ENCODE measurements at regions not wholly inside any gene's neighbourhood (a gene's known extent, or its start where the extent isn't known, plus 50 kb on each side); places are given as distances from the start of the nearest gene placed in this dataset.

GRCh38 chr6:47157653-47158219 is 115.6 kb upstream of the ADGRF1 start:
- no peak for DNase-seq (ENCODE audit: low read depth, low spot score)
- no peaks in the 10 kb centered on the region for H3K27me3 Mint-ChIP-seq (ENCODE audit: low read depth)
- no peaks in the 10 kb centered on the region for H3K36me3 Mint-ChIP-seq (ENCODE audit: low read depth)
- no peak overlapping the region for H3K27ac Mint-ChIP-seq (ENCODE audit: unreplicated experiment)
- H3K4me3 Mint-ChIP-seq = no peak overlapping the region
- no peak for TF ChIP-seq CTCF (conservative IDR thresholded peaks at IDR 0.05)
- H3K4me1 Mint-ChIP-seq = peaks cover 6% of the 10 kb centered on the region
- H3K9me3 Mint-ChIP-seq = no peaks in the 10 kb centered on the region

- Mint-ChIP-seq H3K4me1 (peaks cover 6% of the 10 kb centered on the region), H3K27me3 (ENCODE audit: low read depth) (no peaks in the 10 kb centered on the region), H3K36me3 (ENCODE audit: low read depth) (no peaks in the 10 kb centered on the region), H3K27ac (ENCODE audit: unreplicated experiment) (no peak overlapping the region), H3K4me3 (no peak overlapping the region), H3K9me3 (no peaks in the 10 kb centered on the region)
- TF ChIP-seq CTCF (conservative IDR thresholded peaks at IDR 0.05) = no peak
- DNase-seq (ENCODE audit: low read depth, low spot score) = no peak
Measured at GRCh38 chr6:47157063-47157462, 114.9 kb upstream of the ADGRF1 start.

- H3K27ac Mint-ChIP-seq (ENCODE audit: unreplicated experiment) = no peak overlapping the region
- peaks cover 6% of the 10 kb centered on the region for H3K4me1 Mint-ChIP-seq
- no peaks in the 10 kb centered on the region for H3K9me3 Mint-ChIP-seq
- H3K36me3 Mint-ChIP-seq (ENCODE audit: low read depth) = no peaks in the 10 kb centered on the region
- H3K27me3 Mint-ChIP-seq (ENCODE audit: low read depth) = no peaks in the 10 kb centered on the region
- H3K4me3 Mint-ChIP-seq = no peak overlapping the region
- no peak for TF ChIP-seq CTCF (conservative IDR thresholded peaks at IDR 0.05)
- DNase-seq (ENCODE audit: low read depth, low spot score) = no peak
Measured at GRCh38 chr6:47156196-47156595, 114.1 kb upstream of the ADGRF1 start.

GRCh38 chr6:47153404-47153755 is 111.2 kb upstream of the ADGRF1 start:
- Mint-ChIP-seq H3K4me3 (no peak overlapping the region), H3K27me3 (ENCODE audit: low read depth) (no peaks in the 10 kb centered on the region), H3K36me3 (ENCODE audit: low read depth) (no peaks in the 10 kb centered on the region), H3K27ac (ENCODE audit: unreplicated experiment) (no peak overlapping the region), H3K9me3 (no peaks in the 10 kb centered on the region), H3K4me1 (peaks cover 6% of the 10 kb centered on the region)
- DNase-seq (ENCODE audit: low read depth, low spot score) = no peak
- TF ChIP-seq CTCF (conservative IDR thresholded peaks at IDR 0.05) = no peak

- H3K9me3 Mint-ChIP-seq = no peaks in the 10 kb centered on the region
- DNase-seq (ENCODE audit: low read depth, low spot score) = no peak
- no peak for TF ChIP-seq CTCF (conservative IDR thresholded peaks at IDR 0.05)
- H3K27ac Mint-ChIP-seq (ENCODE audit: unreplicated experiment) = no peak overlapping the region
- H3K4me1 Mint-ChIP-seq = peaks cover 6% of the 10 kb centered on the region
- H3K27me3 Mint-ChIP-seq (ENCODE audit: low read depth) = no peaks in the 10 kb centered on the region
- no peaks in the 10 kb centered on the region for H3K36me3 Mint-ChIP-seq (ENCODE audit: low read depth)
- no peak overlapping the region for H3K4me3 Mint-ChIP-seq
Measured at GRCh38 chr6:47152666-47153403, 110.7 kb upstream of the ADGRF1 start.
